ENCODE measurements at regions not wholly inside any gene's neighbourhood (a gene's known extent, or its start where the extent isn't known, plus 50 kb on each side); places are given as distances from the start of the nearest gene placed in this dataset.

DNA sequence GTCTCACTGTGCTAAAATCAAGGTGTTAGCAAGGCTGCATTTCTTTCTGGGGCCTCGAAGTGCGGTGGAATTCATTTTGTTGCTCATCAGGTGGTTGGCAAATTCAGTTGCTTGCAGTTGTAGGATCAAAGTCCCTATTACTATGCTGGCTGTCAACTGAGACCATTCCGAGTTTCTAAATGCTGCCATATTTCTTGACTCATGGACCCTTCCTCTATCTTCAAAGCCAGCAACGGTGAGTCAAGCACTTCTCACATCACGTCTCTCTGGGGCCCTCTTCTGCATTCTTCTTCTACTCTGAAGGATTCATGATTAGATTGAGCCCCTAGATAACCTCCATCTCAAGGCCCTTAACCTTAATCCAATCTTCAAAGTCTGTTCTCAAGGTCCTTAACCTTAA, 619.7 kb downstream of the HACE1 start:
- Histone ChIP-seq H3K56ac (replicated peaks; ENCODE audit: insufficient read length, low read depth, low read length) (no peak overlapping the region), H3K27ac (ENCODE audit: low read depth, low read length) (no peak overlapping the region), H3K27me3 (replicated peaks in 1 of 4; ENCODE audit: control insufficient read depth in 3 of 4, extremely low read depth in 1 of 4, insufficient read depth in 3 of 4, low read length in 3 of 4) (no peaks in the 10 kb centered on the region), H3K79me1 (ENCODE audit: low read depth, low read length) (no peaks in the 10 kb centered on the region), H3K4me1 (replicated peaks in 1 of 4; ENCODE audit: control insufficient read depth in 3 of 4, insufficient read depth in 4 of 4, low read length in 3 of 4) (no peaks in the 10 kb centered on the region), H3K14ac (ENCODE audit: insufficient read length) (no peak overlapping the region), H3K36me3 (ENCODE audit: control insufficient read depth in 2 of 4, insufficient read depth in 4 of 4, low read length in 3 of 4) (no peaks in the 10 kb centered on the region), H4K8ac (ENCODE audit: extremely low read depth, insufficient read depth, low read length) (no peak overlapping the region), H3K4me2 (ENCODE audit: insufficient read depth in 1 of 2, low read depth in 2 of 2, low read length in 2 of 2) (no peak overlapping the region), H2BK5ac (ENCODE audit: low read depth, low read length) (no peak overlapping the region), H2BK12ac (ENCODE audit: low read depth, low read length) (no peak overlapping the region), H4K91ac (replicated peaks; ENCODE audit: insufficient read length, low read length) (no peak overlapping the region), H4K5ac (ENCODE audit: insufficient read length, low read depth, low read length) (no peak overlapping the region), H3K23ac (ENCODE audit: insufficient read length) (no peak overlapping the region), H3K9ac (replicated peaks in 1 of 4; ENCODE audit: extremely low read depth in 1 of 4, low read depth in 3 of 4, low read length in 3 of 4) (no peak overlapping the region), H2AK5ac (ENCODE audit: low read depth, low read length) (no peak overlapping the region), H3K23me2 (ENCODE audit: low read depth, low read length) (no peaks in the 10 kb centered on the region; the same call in 1 of the 2 replicates), H3K79me2 (ENCODE audit: control insufficient read depth in 1 of 2, insufficient read depth in 2 of 2, low read length in 2 of 2) (no peaks in the 10 kb centered on the region), H2BK120ac (replicated peaks; ENCODE audit: low read depth, low read length) (no peak overlapping the region), H3K4me3 (ENCODE audit: extremely low read depth in 1 of 4, insufficient read depth in 2 of 4, low read depth in 3 of 4, low read length in 4 of 4) (no peak overlapping the region), H3K4ac (replicated peaks; ENCODE audit: insufficient read length, low read depth, low read length) (no peak overlapping the region), H4K20me1 (replicated peaks in 1 of 2; ENCODE audit: control insufficient read depth in 1 of 2, insufficient read depth in 2 of 2, low read length in 2 of 2) (no peaks in the 10 kb centered on the region), H3K18ac (ENCODE audit: extremely low read depth, low read length) (no peak overlapping the region), H3K9me3 (ENCODE audit: insufficient read depth in 2 of 2, low read depth in 1 of 2, low read length in 1 of 2) (no peaks in the 10 kb centered on the region), H2BK15ac (ENCODE audit: low read length) (no peak overlapping the region), H2BK20ac (ENCODE audit: low read length) (no peak overlapping the region), H2AFZ (ENCODE audit: low read length) (no peak overlapping the region)
- POLR2A ChIA-PET (ENCODE audit: partially characterized antibody): no interaction called here
- 94% methylated on average over 5 of the region's 5 CpGs; no CpG with 5 or more reads in 1 of the 2 experiments for WGBS, 2 experiments (ENCODE audit: extremely low coverage in 1 of 2, insufficient coverage in 1 of 2, insufficient read length in 1 of 2, insufficient replicate concordance in 2 of 2, low coverage in 1 of 2, low lambda C conversion rate in 2 of 2, missing lambda C conversion rate in 1 of 2)
- FAIRE-seq (no peak), DNase-seq (ENCODE audit: low read depth in 1 of 2, low spot score in 2 of 2) (no peak)
- CTCF ChIA-PET (ENCODE audit: partially characterized antibody): interaction anchor here (0.8 kb wide), 1 partner anchor 86 kb away, joined by 3 read pairs; no protein-coding TSS in a partner anchor
- no peak for TF ChIP-seq ASH2L (IDR thresholded peaks at IDR 0.05; ENCODE audit: low read length)
- no peak for TF ChIP-seq CHD1 (IDR thresholded peaks at IDR 0.05; ENCODE audit: low read depth, low read length)
- TF ChIP-seq NANOG (IDR thresholded peaks at IDR 0.05; ENCODE audit: insufficient read depth, low read depth, low read length, poor library complexity, severe bottlenecking): no peak
- TF ChIP-seq GTF2F1 (IDR thresholded peaks at IDR 0.05; ENCODE audit: borderline replicate concordance, low read depth, low read length): no peak
- no peak for TF ChIP-seq RFX5 (IDR thresholded peaks at IDR 0.05; ENCODE audit: borderline replicate concordance, low read depth, low read length)
- TF ChIP-seq, protein P1, sequence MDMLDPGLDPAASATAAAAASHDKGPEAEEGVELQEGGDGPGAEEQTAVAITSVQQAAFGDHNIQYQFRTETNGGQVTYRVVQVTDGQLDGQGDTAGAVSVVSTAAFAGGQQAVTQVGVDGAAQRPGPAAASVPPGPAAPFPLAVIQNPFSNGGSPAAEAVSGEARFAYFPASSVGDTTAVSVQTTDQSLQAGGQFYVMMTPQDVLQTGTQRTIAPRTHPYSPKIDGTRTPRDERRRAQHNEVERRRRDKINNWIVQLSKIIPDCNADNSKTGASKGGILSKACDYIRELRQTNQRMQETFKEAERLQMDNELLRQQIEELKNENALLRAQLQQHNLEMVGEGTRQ (IDR thresholded peaks at IDR 0.05; ENCODE audit: low read length): no peak
- no peak for TF ChIP-seq POU5F1 (IDR thresholded peaks at IDR 0.05; ENCODE audit: low read depth, low read length)
- no peak for TF ChIP-seq CBX5 (IDR thresholded peaks at IDR 0.05; ENCODE audit: low read depth, low read length)
- no peak for TF ChIP-seq SIRT6 (IDR thresholded peaks at IDR 0.05; ENCODE audit: low read length)
- TF ChIP-seq BRCA1 (IDR thresholded peaks at IDR 0.05; ENCODE audit: low read depth, low read length): no peak

All from H1 (cell line).